ENCODE measurements at regions not wholly inside any gene's neighbourhood (a gene's known extent, or its start where the extent isn't known, plus 50 kb on each side); places are given as distances from the start of the nearest gene placed in this dataset.

- Histone ChIP-seq H3K4me1 (ENCODE audit: control insufficient read depth, insufficient read depth, low read length) (no peaks in the 10 kb centered on the region), H3K36me3 (ENCODE audit: control insufficient read depth in 2 of 2, insufficient read depth in 1 of 2, low read length in 2 of 2) (no peaks in the 10 kb centered on the region), H3K9me3 (ENCODE audit: control insufficient read depth, insufficient read depth, low read depth, low read length) (no peaks in the 10 kb centered on the region; the same call in 1 of the 2 replicates), H3K27ac (ENCODE audit: extremely low read depth, low read depth, low read length) (no peak overlapping the region), H3K4me3 (ENCODE audit: low read depth, low read length) (no peak overlapping the region)
- POLR2A ChIA-PET, result no interaction called here
- TF ChIP-seq ATF2 (tag by site-specific recombination; IDR thresholded peaks at IDR 0.05; ENCODE audit: low read depth), result no peak
- no peak for TF ChIP-seq ZSCAN5A (tag by site-specific recombination; IDR thresholded peaks at IDR 0.05)
- no peak for TF ChIP-seq ZNF624 (tag by site-specific recombination; IDR thresholded peaks at IDR 0.05)
- TF ChIP-seq ZNF621 (tag by site-specific recombination; IDR thresholded peaks at IDR 0.05), result no peak
- no peak for TF ChIP-seq SCRT1 (tag by site-specific recombination; IDR thresholded peaks at IDR 0.05; ENCODE audit: borderline replicate concordance)
- no peak for TF ChIP-seq ZNF211 (tag by site-specific recombination; IDR thresholded peaks at IDR 0.05; ENCODE audit: low read depth)
- no peak for TF ChIP-seq ZFP69B (tag by site-specific recombination; IDR thresholded peaks at IDR 0.05)
- TF ChIP-seq ZNF704 (tag by site-specific recombination; IDR thresholded peaks at IDR 0.05), result no peak
- TF ChIP-seq ZNF302 (tag by site-specific recombination; IDR thresholded peaks at IDR 0.05; ENCODE audit: low read depth), result no peak
- TF ChIP-seq RBAK (tag by site-specific recombination; IDR thresholded peaks at IDR 0.05), result no peak
- CTCF ChIA-PET, result no interaction called here
Observed at GRCh38 chr10:2462581-2462980, 604.8 kb upstream of the PFKP start.

DNA sequence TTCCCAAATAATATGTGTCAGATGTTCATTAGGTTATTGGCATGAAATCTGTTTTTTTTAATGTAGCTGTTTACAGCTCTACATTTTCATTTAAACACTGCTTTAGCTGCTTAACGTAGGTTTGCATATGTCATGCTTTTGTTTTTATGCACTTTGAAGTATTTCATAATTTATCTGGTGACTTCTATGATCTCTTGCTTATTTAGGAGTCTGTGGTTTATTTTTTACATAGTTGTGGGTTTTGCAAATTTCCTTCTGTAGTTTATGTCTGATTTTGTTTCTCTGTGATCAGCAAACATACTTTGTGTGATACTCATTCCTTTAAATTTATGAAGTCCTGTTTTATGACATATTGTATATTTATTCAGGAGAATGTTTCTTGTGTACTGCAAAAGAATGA lies 606.5 kb upstream of the PFKP start:
- no peaks in the 10 kb centered on the region for H3K36me3 ChIP-seq (ENCODE audit: control insufficient read depth in 2 of 2, insufficient read depth in 1 of 2, low read length in 2 of 2)
- ChIA-PET CTCF (no interaction called here), POLR2A (no interaction called here)
- H3K9me3 ChIP-seq (ENCODE audit: control insufficient read depth, insufficient read depth, low read depth, low read length), result no peaks in the 10 kb centered on the region; the same call in 1 of the 2 replicates
- H3K4me3 ChIP-seq (ENCODE audit: low read depth, low read length), result no peak overlapping the region
- no peaks in the 10 kb centered on the region for H3K4me1 ChIP-seq (ENCODE audit: control insufficient read depth, insufficient read depth, low read length)
- TF ChIP-seq, protein P1, sequence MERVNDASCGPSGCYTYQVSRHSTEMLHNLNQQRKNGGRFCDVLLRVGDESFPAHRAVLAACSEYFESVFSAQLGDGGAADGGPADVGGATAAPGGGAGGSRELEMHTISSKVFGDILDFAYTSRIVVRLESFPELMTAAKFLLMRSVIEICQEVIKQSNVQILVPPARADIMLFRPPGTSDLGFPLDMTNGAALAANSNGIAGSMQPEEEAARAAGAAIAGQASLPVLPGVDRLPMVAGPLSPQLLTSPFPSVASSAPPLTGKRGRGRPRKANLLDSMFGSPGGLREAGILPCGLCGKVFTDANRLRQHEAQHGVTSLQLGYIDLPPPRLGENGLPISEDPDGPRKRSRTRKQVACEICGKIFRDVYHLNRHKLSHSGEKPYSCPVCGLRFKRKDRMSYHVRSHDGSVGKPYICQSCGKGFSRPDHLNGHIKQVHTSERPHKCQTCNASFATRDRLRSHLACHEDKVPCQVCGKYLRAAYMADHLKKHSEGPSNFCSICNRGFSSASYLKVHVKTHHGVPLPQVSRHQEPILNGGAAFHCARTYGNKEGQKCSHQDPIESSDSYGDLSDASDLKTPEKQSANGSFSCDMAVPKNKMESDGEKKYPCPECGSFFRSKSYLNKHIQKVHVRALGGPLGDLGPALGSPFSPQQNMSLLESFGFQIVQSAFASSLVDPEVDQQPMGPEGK (tag by site-specific recombination; IDR thresholded peaks at IDR 0.05), result no peak
- TF ChIP-seq ZNF626 (tag by site-specific recombination; IDR thresholded peaks at IDR 0.05), result no peak
- no peak for TF ChIP-seq ZNF513 (tag by site-specific recombination; IDR thresholded peaks at IDR 0.05)
- no peak for TF ChIP-seq ZNF677 (tag by site-specific recombination; IDR thresholded peaks at IDR 0.05)
- no peak for TF ChIP-seq ZNF600 (tag by site-specific recombination; IDR thresholded peaks at IDR 0.05)
- TF ChIP-seq ZSCAN30 (tag by site-specific recombination; IDR thresholded peaks at IDR 0.05), result no peak
- no peak for TF ChIP-seq KLF9 (tag by site-specific recombination; IDR thresholded peaks at IDR 0.05; ENCODE audit: low read depth)
- TF ChIP-seq ZNF266 (tag by site-specific recombination; IDR thresholded peaks at IDR 0.05; ENCODE audit: low read depth), result no peak
- TF ChIP-seq ZNF549 (tag by site-specific recombination; IDR thresholded peaks at IDR 0.05), result no peak
- TF ChIP-seq ZNF274 (IDR thresholded peaks at IDR 0.05; ENCODE audit: low read length), result no peak
- no peak for TF ChIP-seq ZNF274 (tag by site-specific recombination; IDR thresholded peaks at IDR 0.05; ENCODE audit: borderline replicate concordance)
- TF ChIP-seq SP7 (tag by site-specific recombination; IDR thresholded peaks at IDR 0.05), result no peak
- TF ChIP-seq ZNF175 (tag by site-specific recombination; IDR thresholded peaks at IDR 0.05), result no peak
- TF ChIP-seq, protein P2, sequence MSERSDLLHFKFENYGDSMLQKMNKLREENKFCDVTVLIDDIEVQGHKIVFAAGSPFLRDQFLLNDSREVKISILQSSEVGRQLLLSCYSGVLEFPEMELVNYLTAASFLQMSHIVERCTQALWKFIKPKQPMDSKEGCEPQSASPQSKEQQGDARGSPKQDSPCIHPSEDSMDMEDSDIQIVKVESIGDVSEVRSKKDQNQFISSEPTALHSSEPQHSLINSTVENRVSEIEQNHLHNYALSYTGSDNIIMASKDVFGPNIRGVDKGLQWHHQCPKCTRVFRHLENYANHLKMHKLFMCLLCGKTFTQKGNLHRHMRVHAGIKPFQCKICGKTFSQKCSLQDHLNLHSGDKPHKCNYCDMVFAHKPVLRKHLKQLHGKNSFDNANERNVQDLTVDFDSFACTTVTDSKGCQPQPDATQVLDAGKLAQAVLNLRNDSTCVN (tag by site-specific recombination; optimal IDR thresholded peaks at IDR 0.05), result no peak
- no peak overlapping the region for H3K27ac ChIP-seq (ENCODE audit: extremely low read depth, low read depth, low read length)
